ENCODE measurements at regions not wholly inside any gene's neighbourhood (a gene's known extent, or its start where the extent isn't known, plus 50 kb on each side); places are given as distances from the start of the nearest gene placed in this dataset.

DNA sequence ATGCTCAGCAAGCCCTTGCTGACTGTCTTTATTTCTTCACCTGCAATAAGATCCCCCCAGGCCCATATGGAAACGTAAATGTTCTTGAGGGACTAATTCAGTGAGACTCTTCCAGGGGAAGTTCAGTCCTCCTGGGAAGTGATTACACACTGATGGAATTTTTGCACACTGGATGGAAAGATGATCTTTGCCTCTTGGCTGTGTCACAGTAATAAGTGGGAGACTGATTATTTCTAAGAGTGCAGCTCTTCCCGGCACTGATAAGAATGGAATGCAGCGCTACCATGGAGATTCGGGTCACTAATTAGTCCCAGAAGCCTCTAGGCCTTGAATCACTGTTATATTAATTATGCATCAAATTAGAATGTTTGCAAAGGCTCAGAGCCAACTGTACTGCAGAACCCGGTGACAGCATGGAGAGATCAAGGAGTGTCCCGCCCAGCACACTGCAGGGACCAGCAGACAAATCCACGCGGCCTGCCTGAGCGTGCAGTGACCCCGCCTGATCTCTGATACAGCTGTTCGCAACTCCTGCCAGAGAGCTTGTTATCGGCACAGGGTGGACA, 178.3 kb downstream of the SNX19 start:
- TF ChIP-seq POLR2A (IDR thresholded peaks at IDR 0.05) (no peak), POLR2AphosphoS5 (IDR thresholded peaks at IDR 0.05) (no peak)
- TF ChIP-seq, protein P1, sequence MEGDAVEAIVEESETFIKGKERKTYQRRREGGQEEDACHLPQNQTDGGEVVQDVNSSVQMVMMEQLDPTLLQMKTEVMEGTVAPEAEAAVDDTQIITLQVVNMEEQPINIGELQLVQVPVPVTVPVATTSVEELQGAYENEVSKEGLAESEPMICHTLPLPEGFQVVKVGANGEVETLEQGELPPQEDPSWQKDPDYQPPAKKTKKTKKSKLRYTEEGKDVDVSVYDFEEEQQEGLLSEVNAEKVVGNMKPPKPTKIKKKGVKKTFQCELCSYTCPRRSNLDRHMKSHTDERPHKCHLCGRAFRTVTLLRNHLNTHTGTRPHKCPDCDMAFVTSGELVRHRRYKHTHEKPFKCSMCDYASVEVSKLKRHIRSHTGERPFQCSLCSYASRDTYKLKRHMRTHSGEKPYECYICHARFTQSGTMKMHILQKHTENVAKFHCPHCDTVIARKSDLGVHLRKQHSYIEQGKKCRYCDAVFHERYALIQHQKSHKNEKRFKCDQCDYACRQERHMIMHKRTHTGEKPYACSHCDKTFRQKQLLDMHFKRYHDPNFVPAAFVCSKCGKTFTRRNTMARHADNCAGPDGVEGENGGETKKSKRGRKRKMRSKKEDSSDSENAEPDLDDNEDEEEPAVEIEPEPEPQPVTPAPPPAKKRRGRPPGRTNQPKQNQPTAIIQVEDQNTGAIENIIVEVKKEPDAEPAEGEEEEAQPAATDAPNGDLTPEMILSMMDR (IDR thresholded peaks at IDR 0.05) = no peak
